ENCODE measurements at regions not wholly inside any gene's neighbourhood (a gene's known extent, or its start where the extent isn't known, plus 50 kb on each side); places are given as distances from the start of the nearest gene placed in this dataset.

- no peak for DNase-seq (ENCODE audit: low read depth)
These were observed 277.3 kb upstream of the FN1 start for GRCh38 chr2:215712871-215713790.

- DNase-seq (ENCODE audit: low read depth) = no peak
These were observed 276.5 kb upstream of the FN1 start for GRCh38 chr2:215712219-215712868.

GRCh38 chr2:215711471-215712034, 275.7 kb upstream of the FN1 start:
- DNase-seq (ENCODE audit: low read depth) = no peak

GRCh38 chr2:215707608-215708007, 271.7 kb upstream of the FN1 start:
- DNase-seq (ENCODE audit: low read depth) = no peak

- no peak for DNase-seq (ENCODE audit: low read depth)
These were observed 270.0 kb upstream of the FN1 start for GRCh38 chr2:215705771-215706361.

GRCh38 chr2:215705281-215705680, 269.4 kb upstream of the FN1 start:
- DNase-seq (ENCODE audit: low read depth) = no peak

- DNase-seq (ENCODE audit: low read depth) = no peak
These were observed 266.4 kb upstream of the FN1 start for GRCh38 chr2:215702116-215702902.

- DNase-seq (ENCODE audit: low read depth) = no peak
These were observed 264.1 kb upstream of the FN1 start for GRCh38 chr2:215699700-215700538.

GRCh38 chr2:215699018-215699417, 263.1 kb upstream of the FN1 start:
- DNase-seq (ENCODE audit: low read depth) = no peak

- DNase-seq (ENCODE audit: low read depth) = peak; percentile 89
These were observed 262.7 kb upstream of the FN1 start for GRCh38 chr2:215698566-215698965.

GRCh38 chr2:215697496-215697895, 261.6 kb upstream of the FN1 start:
- no peak for DNase-seq (ENCODE audit: low read depth)

- DNase-seq (ENCODE audit: low read depth) = no peak
These were observed 261.1 kb upstream of the FN1 start for GRCh38 chr2:215697003-215697402.

- DNase-seq (ENCODE audit: low read depth) = no peak
These were observed 260.0 kb upstream of the FN1 start for GRCh38 chr2:215695861-215696260.

- DNase-seq (ENCODE audit: low read depth) = no peak
These were observed 258.2 kb upstream of the FN1 start for GRCh38 chr2:215693999-215694580.

- peak; percentile 65 for DNase-seq (ENCODE audit: low read depth)
These were observed 257.5 kb upstream of the FN1 start for GRCh38 chr2:215693193-215693998.

- no peak for DNase-seq (ENCODE audit: low read depth)
These were observed 256.7 kb upstream of the FN1 start for GRCh38 chr2:215692387-215693079.

GRCh38 chr2:215691346-215691745, 255.5 kb upstream of the FN1 start:
- no peak for DNase-seq (ENCODE audit: low read depth)

GRCh38 chr2:215687149-215688031, 251.5 kb upstream of the FN1 start:
- DNase-seq (ENCODE audit: low read depth) = no peak

Data from non-pigmented ciliary epithelial cell (primary cell).